HepG2 (cell line): ENCODE measurements at regions not wholly inside any gene's neighbourhood (a gene's known extent, or its start where the extent isn't known, plus 50 kb on each side); places are given as distances from the start of the nearest gene placed in this dataset.

Experiments used
- ATAC-seq: fragments of 200-7000 bp; cut with Tn5 transposase; 3 replicates; pipeline ENCODE4 v1.9.1; 2020; ENCODE audit warnings: mild to moderate bottlenecking, moderate library complexity
- BruUV-seq: library from RNA; stranded (reverse); fragments of 400-500 nt; replicated peaks from 2 replicates; lab custom pipeline; 2021; lab: Mats Ljungman, UMichigan
- CTCF ChIA-PET: fragments of 300-600 bp; formaldehyde crosslinking; extraction: SDS; loops from one replicate; lab custom pipeline; 2021; ENCODE audit warnings: low total read pairs, inconsistent platforms, low intra/inter-chr PET ratio; lab: Yijun Ruan, JAX
- POLR2A ChIA-PET: fragments of 350-600 bp; sonication (Branson Sonifier 250); formaldehyde crosslinking; loops from one replicate; lab custom pipeline; 2020; ENCODE audit warnings: antibody characterized with exemption, inconsistent platforms; lab: Yijun Ruan, JAX
- DNase-seq: peaks from one replicate; pipeline ENCODE4 v3.0.0-alpha.2; 2015; ENCODE audit warnings: low spot score
- FAIRE-seq: peaks from 3 replicates; lab custom pipeline; 2011; peaks lifted over from hg19 to GRCh38; lab: Jason Lieb, UNC
- H2AFZ ChIP-seq: one replicate; pipeline ENCODE4 v1.6.1; 2011; ENCODE audit warnings: low read length, inconsistent platforms
- H3K27ac ChIP-seq: fragments of 300-600 bp; 3 replicates; pipeline ENCODE4 v1.8.0; 2011; ENCODE audit warnings: mixed run types, mild to moderate bottlenecking, mixed read lengths, low read length, inconsistent platforms; ENCODE audit not compliant: insufficient read depth; ENCODE audit errors: extremely low read length
- H3K27me3 ChIP-seq, 2 experiments: fragments of 200-600 bp in 1 of 2; 2 replicates in 1 of 2; 3 replicates in 1 of 2; pipeline versions ENCODE4 v1.6.0 to v1.8.0; 2011; ENCODE audit warnings: low read length in 2 of 2, mild to moderate bottlenecking in 2 of 2, moderate library complexity in 2 of 2, inconsistent platforms in 1 of 2; ENCODE audit not compliant: insufficient read depth in 2 of 2, control insufficient read depth in 1 of 2
- H3K36me3 ChIP-seq, 2 experiments: fragments of 200-600 bp in 1 of 2; replicated peaks in 1 of 2; 2 replicates in 1 of 2; 3 replicates in 1 of 2; pipeline versions ENCODE4 v1.5.1 to v1.8.0; 2011; ENCODE audit warnings: low read length in 2 of 2, inconsistent platforms in 1 of 2; ENCODE audit not compliant: insufficient read depth in 2 of 2, control insufficient read depth in 1 of 2
- H3K4me1 ChIP-seq: 2 replicates; pipeline ENCODE4 v1.5.1; 2012; ENCODE audit warnings: low read length, inconsistent platforms; ENCODE audit not compliant: insufficient read depth
- H3K4me2 ChIP-seq: 2 replicates; pipeline ENCODE4 v1.6.0; 2011; ENCODE audit warnings: low read depth, low read length, inconsistent platforms
- H3K4me3 ChIP-seq, 3 experiments: fragments of 200-600 bp in 1 of 3; sonication (generic), shearing (Covaris generic) in 1 of 3; replicated peaks in 1 of 3; 2 replicates each; pipeline ENCODE4 v1.5.1; 2011 to 2016; ENCODE audit warnings: low read length in 3 of 3, inconsistent platforms in 2 of 3, low read depth in 2 of 3, mild to moderate bottlenecking in 2 of 3, control low read depth in 1 of 3, mixed read lengths in 1 of 3; ENCODE audit not compliant: insufficient read depth in 1 of 3
- H3K79me2 ChIP-seq: one replicate; pipeline ENCODE4 v1.6.1; 2011; ENCODE audit warnings: low read length, inconsistent platforms; ENCODE audit not compliant: insufficient read depth
- H3K9ac ChIP-seq: 2 replicates; pipeline ENCODE4 v1.6.0; 2011; ENCODE audit warnings: mild to moderate bottlenecking, low read depth, low read length, inconsistent platforms; ENCODE audit not compliant: insufficient read depth
- H3K9me3 ChIP-seq: 2 replicates; pipeline ENCODE4 v1.5.1; 2012; ENCODE audit warnings: mild to moderate bottlenecking, low read length
- H4K20me1 ChIP-seq: 2 replicates; pipeline ENCODE4 v1.6.0; 2011; ENCODE audit warnings: inconsistent platforms, mild to moderate bottlenecking, low read length, moderate library complexity; ENCODE audit not compliant: insufficient read depth
- EP300 ChIP-seq, 3 experiments: sonication (generic) in 1 of 3; formaldehyde crosslinking in 1 of 3; IDR thresholded peaks; 2 replicates each; pipeline versions ENCODE4 v1.5.1 to v1.6.1; 2011 to 2020; ENCODE audit warnings: low read depth in 2 of 3, low read length in 2 of 3, borderline replicate concordance in 1 of 3, improper control_type of control experiment in 1 of 3, mild to moderate bottlenecking in 1 of 3, missing genetic modification reagents in 1 of 3, moderate library complexity in 1 of 3
- HINFP ChIP-seq: sonication (generic); formaldehyde crosslinking; IDR thresholded peaks from 2 replicates; pipeline ENCODE4 v1.4.0; 2020; ENCODE audit warnings: low read depth, mild to moderate bottlenecking, missing genetic modification reagents
- PCBP2 ChIP-seq: fragments of 200-400 bp; formaldehyde crosslinking; optimal IDR thresholded peaks from 2 replicates; pipeline ENCODE3; 2018; ENCODE audit warnings: low read length, low read depth; ENCODE audit not compliant: poor library complexity, severe bottlenecking
- PLRG1 ChIP-seq: fragments of 450-650 bp; conservative IDR thresholded peaks from 2 replicates; pipeline ENCODE4 v1.6.1; 2016
- SNAPC4 ChIP-seq: sonication (generic); formaldehyde crosslinking; IDR thresholded peaks from 2 replicates; pipeline ENCODE4 v1.4.0; 2020; ENCODE audit warnings: mild to moderate bottlenecking, missing genetic modification reagents
- SOX6 ChIP-seq, 2 experiments: fragments of 450-650 bp in 1 of 2; sonication (generic) in 1 of 2; formaldehyde crosslinking in 1 of 2; IDR thresholded peaks; 2 replicates each; pipeline versions ENCODE4 v1.4.0 to v1.6.1; 2017 to 2020; ENCODE audit warnings: antibody characterized with exemption in 1 of 2, mild to moderate bottlenecking in 1 of 2, missing genetic modification reagents in 1 of 2
- ZBTB10 ChIP-seq: sonication (generic); formaldehyde crosslinking; IDR thresholded peaks from 2 replicates; pipeline ENCODE4 v1.4.0; 2020; ENCODE audit warnings: missing genetic modification reagents, borderline replicate concordance
- ZBTB25 ChIP-seq: IDR thresholded peaks from 2 replicates; pipeline ENCODE4 v1.6.1; 2018; ENCODE audit warnings: missing genetic modification reagents
- ZNF253 ChIP-seq: sonication (generic); formaldehyde crosslinking; IDR thresholded peaks from 2 replicates; pipeline ENCODE4 v1.8.0; 2022; ENCODE audit warnings: mild to moderate bottlenecking, missing genetic modification reagents, borderline replicate concordance
- WGBS: methylation state at CpG from one replicate; pipeline ENCODE4 v1.1.6; 2017; ENCODE audit warnings: low lambda C conversion rate; 5-methylcytosine and 5-hydroxymethylcytosine counted together
- in situ Hi-C: cut with HindIII; loops from 2 replicates; pipeline ENCODE4 v1.10.0; 2017; ENCODE audit warnings: low pct_unique_long_range_greater_than_20kb; ENCODE audit not compliant: extremely low pct_ligation_motif_present
- intact Hi-C: fragments of 100-400 bp; cut with micrococcal nuclease; formaldehyde crosslinking; loops from one replicate; pipeline ENCODE4 v1.10.0; 2022; ENCODE audit not compliant: unreplicated experiment

GRCh38 chr10:121313119-121313875 is 284.9 kb downstream of the FGFR2 start:
- no peak for ATAC-seq
- Histone ChIP-seq H3K27ac (no peak overlapping the region), H3K27me3 (no peaks in the 10 kb centered on the region), H3K4me1 (no peaks in the 10 kb centered on the region), H3K79me2 (no peaks in the 10 kb centered on the region), H3K9me3 (no peaks in the 10 kb centered on the region), H3K36me3 (no peaks in the 10 kb centered on the region), H3K4me3 (no peak overlapping the region)
- 45% methylated on average over 17 of the region's 17 CpGs for WGBS
- DNase-seq, result no peak
- in situ Hi-C loops, result no loop called here
- BruUV-seq, result no TSS peak
- TF ChIP-seq SNAPC4 (CRISPR knock-in tag), result no peak
- TF ChIP-seq PCBP2, result no peak
- no peak for TF ChIP-seq EP300 (IDR thresholded peaks at IDR 0.05; ENCODE audit: low read depth in 2 of 2, low read length in 2 of 2)
- TF ChIP-seq EP300 (CRISPR knock-in tag; IDR thresholded peaks at IDR 0.05; ENCODE audit: borderline replicate concordance), result no peak
- no peak for TF ChIP-seq SOX6 (IDR thresholded peaks at IDR 0.05)
- TF ChIP-seq SOX6 (CRISPR knock-in tag; IDR thresholded peaks at IDR 0.05), result no peak
- no peak for TF ChIP-seq ZBTB10 (CRISPR knock-in tag)
- no peak for TF ChIP-seq ZBTB25
- TF ChIP-seq ZNF253 (CRISPR knock-in tag), result no peak
- TF ChIP-seq HINFP, result no peak
- no peak for TF ChIP-seq PLRG1
- TF ChIP-seq, all 625 proteins: peak for 0
- ChIA-PET POLR2A (no interaction called here), CTCF (no interaction called here)
- no peak for FAIRE-seq
- intact Hi-C loops, result no loop called here
- H2AFZ ChIP-seq, result no peak overlapping the region
- H3K4me2 ChIP-seq, result no peak overlapping the region
- no peaks in the 10 kb centered on the region for H4K20me1 ChIP-seq
- H3K9ac ChIP-seq, result no peak overlapping the region
